Retinal pigment epithelial cell (primary cell): ENCODE measurements at regions not wholly inside any gene's neighbourhood (a gene's known extent, or its start where the extent isn't known, plus 50 kb on each side); places are given as distances from the start of the nearest gene placed in this dataset.

Experiments
- DNase-seq: peaks from one replicate; pipeline ENCODE4 v3.0.0-alpha.2; 2010; ENCODE audit warnings: low read depth
- H3K4me3 ChIP-seq: 2 replicates; pipeline ENCODE4 v1.5.1; 2011; ENCODE audit warnings: mild to moderate bottlenecking, low read length, control low read depth, moderate library complexity
- TF ChIP-seq, protein P1 (sequence below): conservative IDR thresholded peaks from 2 replicates; pipeline ENCODE4 v1.5.1; 2011; ENCODE audit warnings: low read depth, low read length, control low read depth, inconsistent platforms

GRCh38 chr18:69226971-69227370, 173.7 kb upstream of the DOK6 start:
- DNase-seq = peak; percentile 61
- TF ChIP-seq, protein P1, sequence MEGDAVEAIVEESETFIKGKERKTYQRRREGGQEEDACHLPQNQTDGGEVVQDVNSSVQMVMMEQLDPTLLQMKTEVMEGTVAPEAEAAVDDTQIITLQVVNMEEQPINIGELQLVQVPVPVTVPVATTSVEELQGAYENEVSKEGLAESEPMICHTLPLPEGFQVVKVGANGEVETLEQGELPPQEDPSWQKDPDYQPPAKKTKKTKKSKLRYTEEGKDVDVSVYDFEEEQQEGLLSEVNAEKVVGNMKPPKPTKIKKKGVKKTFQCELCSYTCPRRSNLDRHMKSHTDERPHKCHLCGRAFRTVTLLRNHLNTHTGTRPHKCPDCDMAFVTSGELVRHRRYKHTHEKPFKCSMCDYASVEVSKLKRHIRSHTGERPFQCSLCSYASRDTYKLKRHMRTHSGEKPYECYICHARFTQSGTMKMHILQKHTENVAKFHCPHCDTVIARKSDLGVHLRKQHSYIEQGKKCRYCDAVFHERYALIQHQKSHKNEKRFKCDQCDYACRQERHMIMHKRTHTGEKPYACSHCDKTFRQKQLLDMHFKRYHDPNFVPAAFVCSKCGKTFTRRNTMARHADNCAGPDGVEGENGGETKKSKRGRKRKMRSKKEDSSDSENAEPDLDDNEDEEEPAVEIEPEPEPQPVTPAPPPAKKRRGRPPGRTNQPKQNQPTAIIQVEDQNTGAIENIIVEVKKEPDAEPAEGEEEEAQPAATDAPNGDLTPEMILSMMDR = no peak
- H3K4me3 ChIP-seq = no peak overlapping the region

DNA sequence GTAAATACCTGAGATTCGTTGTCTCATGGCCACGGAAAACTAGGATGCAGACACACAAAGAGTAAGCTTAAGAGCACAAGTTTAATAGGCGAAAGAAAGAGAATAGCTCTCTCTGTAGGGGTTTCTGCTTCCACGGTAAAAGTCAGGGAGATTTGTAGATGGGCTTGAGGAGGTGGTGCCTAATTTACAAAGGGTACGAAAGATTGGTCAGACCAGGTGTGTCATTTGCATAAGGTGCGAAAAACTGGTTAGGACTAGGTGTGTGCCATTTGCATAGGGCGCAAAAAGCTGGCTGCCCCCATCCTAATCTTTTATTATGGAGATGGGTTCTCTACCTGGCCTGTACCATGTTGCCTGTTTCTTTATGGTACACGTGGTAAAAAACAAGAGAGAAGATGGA, 170.5 kb upstream of the DOK6 start:
- H3K4me3 ChIP-seq = no peak overlapping the region
- TF ChIP-seq, protein P1 = no peak
- no peak for DNase-seq

DNA sequence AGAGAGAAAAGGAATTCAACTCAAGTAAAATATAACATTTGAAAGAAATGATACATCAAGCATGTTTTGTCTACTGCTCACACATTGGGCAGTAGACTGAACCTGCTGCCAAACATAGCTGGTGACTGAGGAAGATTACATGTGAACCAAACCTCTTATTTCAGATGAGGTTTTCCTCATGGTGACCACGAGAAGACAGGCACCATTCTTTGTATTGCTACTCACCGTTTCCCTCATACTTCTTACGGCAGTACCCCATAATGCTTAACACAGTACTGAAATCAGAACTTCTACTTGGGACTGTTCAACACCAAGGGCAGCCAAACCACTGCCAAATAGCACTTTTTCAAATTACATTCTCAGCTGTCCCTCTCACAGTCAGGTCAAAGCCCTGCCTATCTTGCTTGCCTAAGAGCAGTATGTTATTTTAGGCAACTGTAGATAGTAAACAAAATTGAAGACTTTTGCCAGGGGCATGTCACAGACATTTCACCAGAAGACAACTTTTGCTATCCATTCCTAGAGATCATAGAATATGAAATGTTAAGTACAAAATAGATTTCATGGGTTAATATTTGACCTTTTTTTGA, 167.1 kb upstream of the DOK6 start:
- TF ChIP-seq, protein P1 = no peak
- no peak overlapping the region for H3K4me3 ChIP-seq
- DNase-seq = no peak

DNA sequence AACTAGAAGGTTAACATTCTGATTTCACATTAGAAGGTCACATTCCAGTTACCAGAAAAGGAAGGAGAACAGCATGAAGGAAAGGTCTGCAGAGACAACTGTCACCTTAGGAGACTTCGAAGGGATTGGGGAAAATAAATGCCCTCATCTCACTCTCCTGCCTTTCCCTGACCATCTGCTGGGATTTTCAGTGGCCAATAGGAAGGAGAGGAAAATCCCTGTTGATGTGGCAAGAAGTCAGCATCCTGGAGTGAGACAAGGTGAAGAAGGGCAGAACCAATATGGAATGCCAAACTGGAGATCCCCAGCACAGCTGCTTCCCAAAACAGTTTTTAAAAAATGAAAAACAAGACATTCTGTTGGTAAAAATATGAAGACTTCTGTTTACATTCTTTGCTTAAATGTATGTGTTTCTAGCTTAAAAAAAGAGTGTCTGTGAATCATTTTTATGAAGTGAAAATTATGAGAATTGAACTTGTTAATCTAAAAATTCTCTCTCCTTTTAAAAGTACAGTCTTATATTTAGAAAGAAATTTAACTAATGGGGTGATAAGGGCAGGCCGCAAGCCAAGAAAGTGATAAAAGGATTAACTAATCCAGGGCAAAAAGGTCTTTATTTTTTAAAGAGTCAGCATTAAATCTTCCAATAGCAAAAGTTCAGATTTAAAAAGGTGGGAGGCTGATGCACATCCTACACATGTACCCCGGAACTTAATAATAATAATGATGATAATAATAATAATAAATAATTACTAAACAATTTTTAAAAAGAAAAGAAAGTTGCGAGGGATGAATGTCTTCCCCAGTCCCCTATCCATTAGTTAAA, 160.6 kb upstream of the DOK6 start:
- TF ChIP-seq, protein P1 = no peak
- DNase-seq = no peak
- H3K4me3 ChIP-seq = no peak overlapping the region

GRCh38 chr18:69246027-69246426, 154.7 kb upstream of the DOK6 start:
- DNase-seq = no peak
- TF ChIP-seq, protein P1 = no peak
- no peak overlapping the region for H3K4me3 ChIP-seq

- peak; percentile 27 for DNase-seq
- H3K4me3 ChIP-seq = no peak overlapping the region
- TF ChIP-seq, protein P1 = no peak
Observed at GRCh38 chr18:69250305-69251151, 150.2 kb upstream of the DOK6 start.
